ENCODE measurements at regions not wholly inside any gene's neighbourhood (a gene's known extent, or its start where the extent isn't known, plus 50 kb on each side); places are given as distances from the start of the nearest gene placed in this dataset.

- TF ChIP-seq CTCF (IDR thresholded peaks at IDR 0.05): no peak
- TF ChIP-seq POLR2A (IDR thresholded peaks at IDR 0.05): no peak
Measured at GRCh38 chr5:60374409-60374808, 325.6 kb downstream of the DEPDC1B start.
